GM12892 (cell line): ENCODE measurements at regions not wholly inside any gene's neighbourhood (a gene's known extent, or its start where the extent isn't known, plus 50 kb on each side); places are given as distances from the start of the nearest gene placed in this dataset.

Source experiments
- POLR2A ChIP-seq: IDR thresholded peaks from 2 replicates; pipeline ENCODE4 v1.6.1; 2011; ENCODE audit warnings: low read depth, low read length, control low read depth
- POLR2AphosphoS5 ChIP-seq: IDR thresholded peaks from 2 replicates; pipeline ENCODE4 v1.6.1; 2011; ENCODE audit warnings: low read depth, low read length, control low read depth

- TF ChIP-seq POLR2AphosphoS5 (no peak), POLR2A (no peak)
Observed at GRCh38 chr2:52311862-52312261, 1279.9 kb upstream of the NRXN1 start.
